GM19043 (cell line): ENCODE measurements at regions not wholly inside any gene's neighbourhood (a gene's known extent, or its start where the extent isn't known, plus 50 kb on each side); places are given as distances from the start of the nearest gene placed in this dataset.

Experiments
- ATAC-seq: cut with Tn5 transposase; IDR thresholded peaks from one replicate; pipeline ENCODE4 v1.9.1; 2021; ENCODE audit warnings: low read depth; ENCODE audit not compliant: unreplicated experiment

DNA sequence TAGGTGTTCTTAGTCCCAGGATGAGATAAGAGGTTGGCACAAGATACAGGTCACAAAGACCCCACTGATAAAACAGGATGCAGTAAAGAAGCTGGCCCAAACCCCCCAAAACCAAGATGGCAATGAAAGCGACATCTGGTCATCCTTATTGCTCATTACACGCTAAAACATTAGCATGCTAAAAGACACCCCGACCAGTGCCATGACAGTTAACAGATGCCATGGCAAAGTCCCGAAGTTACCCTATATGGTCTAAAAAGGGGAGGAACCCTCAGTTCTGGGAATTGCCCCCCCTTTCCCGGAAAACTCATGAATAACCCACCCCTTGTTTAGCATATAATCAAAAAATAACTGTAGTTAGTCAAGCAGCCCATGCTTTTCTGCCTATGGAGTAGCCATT, 251.1 kb downstream of the SLC4A3 start:
- no peak for ATAC-seq

DNA sequence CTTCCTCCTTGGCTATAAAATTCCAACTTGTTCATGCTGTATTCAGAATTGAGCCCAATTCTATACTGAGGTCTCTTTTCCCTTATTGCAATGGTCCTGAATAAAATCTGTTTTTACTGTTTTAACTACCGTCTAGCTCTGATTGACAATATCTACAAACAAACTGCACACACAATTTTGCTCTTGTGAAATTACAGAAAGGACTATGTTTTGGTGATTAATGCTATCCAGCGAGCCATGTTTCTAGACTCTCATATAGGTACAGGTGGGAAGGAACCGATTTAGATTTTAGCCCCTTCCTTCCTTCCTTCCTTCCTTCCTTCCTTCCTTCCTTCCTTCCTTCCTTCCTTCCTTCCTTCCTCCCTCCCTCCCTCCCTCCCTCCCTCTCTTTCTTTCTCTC, 254.4 kb downstream of the SLC4A3 start:
- no peak for ATAC-seq

DNA sequence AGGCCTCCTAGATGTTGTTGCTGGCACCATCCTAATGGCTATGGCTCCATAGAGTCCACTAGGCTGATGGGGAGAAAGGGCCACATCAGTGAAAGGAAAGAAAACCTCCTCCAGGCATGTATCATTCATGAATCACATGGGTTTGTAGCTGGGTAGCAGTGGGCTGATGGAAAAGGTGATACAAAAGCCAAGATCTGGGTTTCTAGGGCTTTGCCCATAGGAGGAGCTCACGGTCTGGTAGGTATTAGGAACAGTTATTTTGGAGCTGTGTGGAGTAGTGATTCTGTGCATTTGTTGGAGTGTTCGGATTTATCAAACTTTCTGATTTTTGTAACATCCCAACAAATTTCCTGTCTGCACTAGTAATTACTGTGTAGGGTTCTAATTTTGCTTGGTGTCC, 259.2 kb downstream of the SLC4A3 start:
- no peak for ATAC-seq

DNA sequence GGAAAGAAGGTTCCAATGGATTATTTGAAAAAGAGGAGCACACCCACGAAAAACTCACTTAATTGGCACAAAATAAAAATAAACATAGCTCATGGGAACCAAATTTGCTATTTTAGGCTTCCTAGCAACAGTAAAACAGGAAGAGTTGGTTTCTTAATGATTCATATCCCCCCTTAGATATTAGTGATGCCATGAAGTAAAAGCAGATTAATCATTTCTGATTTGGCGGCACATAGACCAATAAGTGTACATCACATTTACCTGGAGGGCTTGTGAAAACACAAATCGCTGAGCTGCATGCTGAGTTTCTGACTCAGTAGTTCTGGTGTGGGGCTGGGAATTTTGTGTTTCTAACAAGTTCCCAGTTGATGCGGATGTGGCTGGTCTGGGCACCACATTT, 260.4 kb downstream of the SLC4A3 start:
- no peak for ATAC-seq

DNA sequence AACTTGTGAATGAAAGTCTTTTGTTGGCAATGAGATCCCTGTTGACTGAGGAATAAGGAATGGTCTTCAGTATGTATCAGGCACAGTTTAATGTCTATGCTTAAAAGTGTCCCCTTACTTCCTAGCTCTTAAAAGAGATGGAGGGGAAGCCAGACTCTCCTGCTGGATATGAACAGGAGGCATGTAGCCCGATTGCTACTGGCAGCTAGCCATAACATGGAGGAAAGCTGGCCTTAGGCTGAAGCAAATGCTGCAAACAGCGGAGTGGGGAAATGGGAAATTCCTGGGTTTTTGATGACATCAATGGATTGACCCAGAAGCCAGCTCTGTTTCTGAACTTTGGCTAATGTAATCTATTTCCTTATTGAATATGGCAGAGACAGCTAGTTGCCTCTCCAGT, 266.1 kb downstream of the SLC4A3 start:
- ATAC-seq = no peak

DNA sequence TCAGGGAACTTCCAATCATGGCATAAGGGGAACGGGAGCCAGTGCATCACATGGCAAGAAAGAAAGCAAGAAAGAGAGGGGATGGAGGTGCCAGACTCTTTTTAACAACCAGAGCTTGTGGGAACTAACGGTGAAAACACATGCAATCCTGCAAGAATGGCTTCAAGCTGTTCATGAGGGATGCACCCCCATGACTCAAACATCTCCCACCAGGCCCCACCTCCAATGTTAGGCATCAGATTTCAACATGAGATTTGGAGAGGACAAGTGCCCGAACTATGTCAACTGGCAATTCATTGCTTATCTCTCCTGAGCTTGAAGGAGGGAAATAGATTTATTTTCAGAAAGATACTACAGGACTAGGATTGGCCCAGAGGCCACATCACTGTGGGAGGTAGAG, 270.0 kb downstream of the SLC4A3 start:
- no peak for ATAC-seq

DNA sequence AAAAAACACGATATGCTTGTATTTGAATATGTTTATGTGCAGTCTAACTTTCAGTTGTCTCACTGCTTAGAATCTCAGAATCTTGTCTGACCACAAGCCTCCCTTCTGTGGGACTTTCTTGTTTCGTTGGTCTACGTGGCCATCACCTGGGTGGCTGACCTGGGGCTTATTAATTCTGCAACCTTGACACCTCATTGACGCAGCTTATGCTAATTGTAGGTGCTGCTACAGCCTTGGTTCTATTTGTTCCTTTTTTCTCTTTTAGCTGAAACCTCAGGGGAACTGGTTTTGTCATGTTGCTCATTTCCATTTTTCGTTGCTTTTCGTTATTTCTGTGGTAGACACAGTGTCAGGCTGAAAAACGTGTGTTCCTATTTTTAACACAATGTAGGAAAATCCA, 273.7 kb downstream of the SLC4A3 start:
- ATAC-seq = no peak

DNA sequence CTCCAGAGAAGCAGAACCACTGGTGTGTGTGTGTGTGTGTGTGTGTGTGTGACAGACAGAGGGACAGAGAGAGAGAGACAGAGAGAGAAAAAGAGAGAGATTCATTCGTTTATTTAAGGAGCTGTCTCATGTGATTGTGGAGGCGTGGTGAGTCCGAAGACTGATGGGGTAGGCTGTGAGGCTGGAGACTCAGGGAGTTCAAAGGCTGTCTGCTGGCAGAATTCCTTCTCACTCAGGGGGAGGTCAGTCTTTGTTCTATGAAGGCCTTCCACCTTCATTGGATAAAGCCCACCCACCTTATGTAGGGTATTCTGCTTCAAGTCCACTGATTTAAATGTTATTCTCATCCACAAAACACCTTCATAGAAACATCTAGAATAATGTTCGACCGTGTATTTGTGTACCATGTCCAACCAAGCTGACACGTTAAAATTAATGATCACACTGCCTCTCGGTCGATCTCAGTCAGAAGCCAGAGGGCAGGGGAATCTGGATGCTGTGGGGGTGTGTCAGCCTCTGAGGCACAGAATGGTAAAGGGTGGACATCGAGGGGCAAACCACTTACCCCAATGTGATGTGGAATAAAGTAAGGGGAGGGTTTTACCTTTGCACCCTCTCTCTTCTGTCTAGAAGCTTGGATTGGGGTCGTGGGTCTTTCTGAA, 275.6 kb downstream of the SLC4A3 start:
- no peak for ATAC-seq

DNA sequence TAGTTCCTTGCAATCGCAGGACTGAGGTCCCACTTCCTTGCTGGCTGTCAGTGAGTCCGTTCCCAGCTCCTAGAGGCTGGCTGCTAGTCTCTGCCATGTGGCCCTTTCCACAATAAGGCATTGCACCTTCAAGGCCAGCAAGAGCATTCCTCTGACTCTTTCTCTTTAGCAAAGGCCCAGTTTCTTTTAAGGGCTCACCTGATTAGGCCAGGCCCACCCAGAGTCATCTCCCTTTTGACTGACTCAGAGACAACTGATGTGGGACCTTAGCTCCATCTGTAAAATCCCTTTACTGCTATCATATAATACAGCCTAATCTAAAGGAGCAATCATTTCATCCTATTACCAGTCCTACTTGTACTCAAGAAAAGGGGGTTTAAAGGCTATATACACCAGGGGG, 278.2 kb downstream of the SLC4A3 start:
- no peak for ATAC-seq

DNA sequence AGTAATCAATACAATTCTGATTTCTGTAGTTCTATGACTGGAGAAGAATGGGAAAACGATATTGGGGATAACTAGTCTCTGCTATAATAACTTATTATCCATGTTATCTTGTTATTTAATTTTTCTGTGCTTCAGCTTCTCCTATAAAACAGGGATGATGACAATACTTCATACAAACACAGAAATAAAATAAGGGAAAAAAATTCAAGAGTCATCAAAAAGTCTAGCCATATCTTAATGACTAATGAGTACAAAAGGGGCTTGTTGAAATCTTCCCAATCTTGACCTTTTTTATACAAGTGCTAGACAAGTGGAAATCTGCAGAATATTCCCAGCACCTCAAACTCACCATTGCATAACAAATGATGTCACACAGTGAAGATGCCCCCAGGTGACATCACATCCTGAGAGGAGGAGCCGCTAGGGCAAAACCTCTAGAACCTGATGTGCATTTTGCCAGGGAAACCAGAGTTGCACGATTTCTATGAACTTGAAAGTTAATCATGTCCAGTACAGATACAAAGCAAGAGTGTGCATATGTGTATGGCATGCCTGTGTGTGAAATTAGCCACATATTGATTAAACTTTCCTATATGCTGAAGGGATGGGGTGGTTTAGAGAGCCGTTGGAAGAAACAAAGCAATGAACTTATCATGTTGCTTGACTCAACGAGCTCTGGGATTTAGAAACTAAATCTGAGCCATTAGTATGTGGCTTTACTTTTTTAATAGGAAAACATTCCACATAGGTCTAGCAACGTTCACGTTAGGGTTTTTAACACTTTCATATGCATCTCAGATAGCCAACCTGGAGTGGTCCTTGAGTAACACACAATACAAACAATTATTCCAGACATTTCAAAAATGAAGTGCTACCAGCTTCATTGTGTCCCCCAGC, 278.9 kb downstream of the SLC4A3 start:
- ATAC-seq = no peak

DNA sequence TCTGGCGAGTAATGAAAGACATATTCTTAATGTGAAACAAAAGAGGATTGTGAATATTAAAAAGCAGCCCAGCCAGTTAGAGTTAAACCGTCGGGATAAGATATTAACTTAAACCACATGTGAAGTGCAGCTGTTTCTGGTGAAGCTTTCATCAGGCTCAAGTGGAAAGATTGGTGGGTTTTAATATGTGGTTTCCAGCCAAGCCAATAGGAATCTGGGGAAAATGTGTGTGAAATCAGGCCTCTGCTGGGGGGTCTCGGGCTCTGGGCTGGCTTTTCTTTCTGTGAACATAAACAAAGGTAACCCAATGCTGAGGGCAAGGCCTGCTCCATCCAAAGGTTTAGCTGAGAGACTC, 279.6 kb downstream of the SLC4A3 start:
- ATAC-seq = no peak

DNA sequence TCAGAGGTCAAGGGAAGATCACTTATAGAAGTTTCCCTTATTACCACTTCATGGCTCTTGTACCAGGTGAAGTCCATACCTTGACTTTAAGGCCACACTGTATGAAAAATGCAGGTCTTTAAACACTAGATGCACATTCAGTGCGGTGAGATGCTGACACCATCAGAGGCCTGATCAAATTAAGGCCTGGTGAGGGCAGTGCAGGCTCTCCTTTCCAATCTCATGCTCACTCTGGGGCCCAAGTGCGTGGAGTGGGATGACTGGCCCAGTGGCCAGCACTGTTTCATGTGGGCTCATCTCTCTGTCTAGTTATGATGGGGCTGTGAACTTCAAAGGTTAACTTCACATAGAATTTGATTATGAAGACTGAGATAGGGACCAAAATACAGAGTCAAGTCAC, 281.1 kb downstream of the SLC4A3 start:
- no peak for ATAC-seq

DNA sequence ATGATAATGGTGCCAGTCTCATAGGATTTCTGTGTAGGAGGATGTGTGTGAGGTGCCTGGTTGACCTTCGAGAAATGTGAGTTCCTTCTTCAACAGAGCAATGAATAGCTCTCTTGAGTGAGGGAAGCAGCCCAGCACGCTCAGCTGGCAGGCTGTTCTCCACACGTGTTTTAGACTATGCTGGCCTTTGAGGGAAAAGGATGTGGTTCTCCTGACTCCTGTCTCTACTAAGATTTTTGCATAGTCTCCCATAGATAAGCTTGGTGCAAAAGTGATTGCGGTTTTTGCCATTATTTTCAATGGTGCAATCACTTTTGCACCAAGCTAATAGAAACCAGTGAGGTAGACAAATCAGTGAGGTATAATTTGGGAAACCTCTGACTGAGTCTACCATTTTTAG, 284.1 kb downstream of the SLC4A3 start:
- ATAC-seq = no peak

DNA sequence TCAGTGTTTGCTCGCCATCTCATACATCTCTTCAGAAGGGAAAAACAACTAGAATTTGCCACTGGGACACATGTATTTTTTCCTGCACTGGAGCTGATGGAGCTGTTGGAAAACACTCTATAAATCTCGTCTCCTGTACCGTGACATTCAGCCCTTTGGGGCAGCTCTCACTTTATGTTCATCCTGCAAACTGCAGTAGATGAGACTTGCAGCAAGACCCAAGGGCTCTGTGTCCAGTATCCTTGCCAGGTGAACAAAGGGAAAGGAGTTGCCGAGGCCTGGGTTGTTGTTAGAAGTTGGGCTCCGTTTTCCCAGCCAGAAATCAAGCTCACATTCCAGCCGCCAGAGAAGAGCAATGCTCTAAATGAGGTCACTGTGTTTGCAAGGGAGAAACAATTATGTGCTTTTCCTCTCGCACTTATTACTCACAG, 285.1 kb downstream of the SLC4A3 start:
- ATAC-seq = no peak

DNA sequence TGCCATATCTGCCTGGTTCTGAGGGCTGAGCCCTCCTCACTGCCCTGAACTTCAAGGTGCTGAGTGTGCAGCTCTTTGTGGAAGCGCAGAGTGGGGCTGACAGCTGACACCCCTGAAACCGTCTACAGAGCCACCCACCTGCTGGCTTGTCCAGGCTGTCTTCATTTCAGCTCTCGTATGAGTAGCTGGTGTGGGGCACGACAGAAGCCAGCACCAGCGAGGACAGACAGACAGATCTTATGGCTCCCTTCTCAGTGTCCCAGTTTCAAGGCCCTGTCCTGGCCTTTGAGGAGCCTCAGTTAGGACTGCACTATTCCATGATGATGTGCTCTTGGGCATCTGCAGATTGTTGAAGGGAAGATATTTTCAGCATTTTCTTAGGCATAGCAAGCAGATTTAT, 287.1 kb downstream of the SLC4A3 start:
- no peak for ATAC-seq

DNA sequence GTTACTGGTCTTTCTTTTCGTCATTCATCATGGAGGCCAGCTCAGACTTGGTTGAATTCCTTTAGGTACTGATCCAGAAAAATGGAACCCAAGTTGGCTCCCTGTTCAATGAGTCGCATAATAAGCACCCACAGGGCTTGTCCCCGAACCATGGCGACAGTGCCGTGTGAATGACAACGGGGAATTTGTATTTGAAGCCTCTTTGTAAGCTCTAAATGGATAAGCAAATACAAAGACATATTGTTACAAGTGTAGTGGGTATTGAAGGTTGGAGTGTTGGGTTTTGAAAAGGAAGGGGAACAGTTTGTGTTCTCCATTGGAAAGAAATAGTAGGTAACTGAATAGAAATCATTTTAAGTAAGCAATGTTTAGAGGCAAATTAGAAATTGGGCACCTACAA, 288.9 kb downstream of the SLC4A3 start:
- no peak for ATAC-seq

DNA sequence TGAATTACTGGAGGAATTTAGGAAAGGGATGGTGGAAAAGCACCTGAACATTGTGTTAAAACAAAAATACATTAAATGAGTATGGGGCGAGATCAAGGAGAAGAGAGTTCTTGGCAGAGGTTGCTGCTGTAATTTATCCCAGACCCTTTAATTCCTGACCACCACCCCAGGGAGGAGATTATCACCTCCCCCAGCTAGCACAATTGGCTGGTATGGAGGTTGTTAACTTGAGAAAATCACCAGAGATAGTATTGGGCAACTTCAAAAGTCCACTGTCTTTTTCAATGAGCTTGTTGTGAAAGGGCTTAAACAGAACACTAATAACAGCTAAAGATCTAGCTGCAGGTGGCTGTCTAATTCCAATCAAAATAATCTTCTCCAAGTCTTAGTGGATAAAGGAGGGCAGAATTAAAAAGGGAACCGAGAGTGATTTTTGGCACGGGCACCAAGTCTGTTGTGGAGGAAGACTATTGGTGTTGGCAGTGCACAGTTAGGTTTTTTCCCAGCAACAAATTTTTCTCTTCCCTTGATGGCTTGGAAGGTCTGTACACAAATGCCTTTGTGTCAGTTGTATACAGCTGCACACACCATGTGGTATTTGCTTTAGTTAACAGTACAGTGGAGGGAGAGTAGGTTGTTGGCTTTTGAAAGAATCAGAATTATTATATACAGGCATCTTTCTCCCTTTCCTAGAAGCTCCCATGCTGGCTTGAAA, 289.5 kb downstream of the SLC4A3 start:
- no peak for ATAC-seq

DNA sequence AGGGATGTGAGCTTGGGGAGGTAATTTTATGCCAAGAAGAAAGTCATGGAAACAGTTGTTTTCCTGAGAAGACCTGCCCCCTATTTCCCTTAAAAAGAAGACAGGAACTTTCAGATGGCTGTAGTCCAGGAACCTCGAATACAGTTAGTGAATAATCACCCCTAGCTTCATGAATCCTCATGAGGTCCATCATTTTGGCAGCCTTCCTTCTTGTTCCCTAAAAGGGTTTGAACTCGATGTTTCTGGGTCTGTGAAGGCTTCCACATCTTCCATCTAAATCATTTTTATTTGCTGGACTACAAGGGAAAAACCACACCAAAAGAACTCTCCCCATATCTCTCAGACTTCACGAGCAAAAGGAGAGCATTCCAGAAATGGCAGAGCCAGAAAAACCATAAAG, 290.8 kb downstream of the SLC4A3 start:
- no peak for ATAC-seq

DNA sequence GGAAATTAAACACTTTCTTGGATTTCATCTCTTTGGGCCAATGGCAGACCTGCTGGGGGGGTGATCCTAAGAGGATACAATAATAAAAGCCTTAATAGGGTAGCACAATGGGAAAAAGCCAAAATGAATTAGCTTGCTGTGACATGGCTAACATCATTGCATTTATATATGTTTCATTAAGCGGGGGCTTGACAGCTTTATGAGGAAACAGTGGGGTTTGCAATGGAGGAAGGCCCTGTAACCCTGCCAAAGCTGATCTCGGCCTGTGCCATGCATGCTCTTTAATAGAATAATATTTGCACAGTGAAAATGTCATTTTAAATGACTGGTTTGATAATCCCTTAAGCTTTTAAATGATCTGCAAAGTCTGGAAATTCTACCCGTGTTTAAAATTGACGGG, 291.5 kb downstream of the SLC4A3 start:
- ATAC-seq = no peak

DNA sequence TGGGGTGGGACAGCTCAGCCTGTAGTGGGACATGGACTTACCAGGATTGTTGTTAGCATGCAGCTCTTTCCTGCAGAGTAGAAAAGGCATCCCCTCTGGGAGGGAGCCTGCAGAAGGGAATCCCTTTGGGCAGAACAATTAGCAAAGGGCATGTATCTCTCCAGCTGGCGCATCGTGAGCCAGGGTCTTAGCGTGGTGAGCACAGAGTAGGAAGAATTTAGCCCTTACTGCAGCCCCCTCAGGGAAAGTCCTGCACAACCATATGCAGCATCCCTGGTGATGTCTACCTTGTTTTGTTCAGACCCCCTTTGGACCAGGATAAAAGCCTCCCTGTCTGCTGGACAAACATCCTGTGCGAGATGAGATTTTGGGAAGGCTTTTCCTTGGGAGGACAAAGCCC, 292.1 kb downstream of the SLC4A3 start:
- no peak for ATAC-seq

DNA sequence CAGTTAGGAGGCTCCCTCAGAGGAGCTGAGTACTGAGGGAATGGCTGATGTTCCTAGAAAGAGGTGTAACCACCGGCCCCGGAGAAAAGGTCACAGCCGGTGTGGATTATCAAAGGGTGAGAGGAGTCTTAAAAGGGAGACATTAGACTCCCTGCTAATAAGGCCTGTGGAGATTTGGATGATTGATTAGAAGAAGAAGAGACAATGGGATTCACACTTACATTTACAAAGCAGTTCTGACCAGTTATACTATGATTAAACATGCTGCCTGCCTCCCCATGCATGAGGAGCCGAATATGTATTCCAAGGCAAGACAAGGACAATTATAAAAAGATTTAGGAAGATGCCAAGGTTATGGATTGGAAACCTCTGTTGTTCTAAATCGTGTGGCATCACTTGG, 302.4 kb downstream of the SLC4A3 start:
- ATAC-seq = no peak

DNA sequence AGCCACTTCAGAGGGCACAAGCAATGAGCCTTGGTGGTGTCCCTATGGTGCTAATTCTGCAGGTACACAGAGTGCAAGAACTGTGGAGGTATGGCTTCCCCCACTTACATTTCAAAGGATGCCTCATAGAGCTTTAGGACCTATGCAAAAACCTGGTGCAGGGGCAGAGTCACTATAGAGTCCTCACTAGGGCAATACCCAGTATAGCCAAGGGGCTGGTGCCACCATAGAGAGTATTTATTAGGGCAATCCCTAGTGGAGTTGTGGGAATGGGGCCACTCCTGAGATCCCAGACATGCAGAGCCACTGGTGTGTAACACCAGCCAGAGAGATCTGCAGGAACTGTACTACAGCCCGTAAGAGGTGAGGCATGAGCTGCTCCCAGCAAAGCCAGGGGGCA, 312.2 kb downstream of the SLC4A3 start:
- no peak for ATAC-seq
